Parathyroid adenoma (tissue), 2 donors: ENCODE measurements at regions not wholly inside any gene's neighbourhood (a gene's known extent, or its start where the extent isn't known, plus 50 kb on each side); places are given as distances from the start of the nearest gene placed in this dataset.

Source experiments
- H2AFZ ChIP-seq: fragments of 300-600 bp; sonication (generic); one replicate; pipeline ENCODE4 v1.7.0; 2017; ENCODE audit warnings: antibody characterized with exemption, mild to moderate bottlenecking
- H3K27ac ChIP-seq: fragments of 300-600 bp; sonication (generic); one replicate; pipeline ENCODE4 v1.7.0; 2017
- H3K27me3 ChIP-seq: fragments of 300-600 bp; sonication (generic); one replicate; pipeline ENCODE4 v1.7.0; 2017; ENCODE audit warnings: low read length; ENCODE audit not compliant: control insufficient read depth, insufficient read depth
- H3K36me3 ChIP-seq: fragments of 300-600 bp; sonication (generic); one replicate; pipeline ENCODE4 v1.7.0; 2017; ENCODE audit warnings: low read length; ENCODE audit not compliant: control insufficient read depth, insufficient read depth
- H3K4me1 ChIP-seq: fragments of 300-600 bp; sonication (generic); one replicate; pipeline ENCODE4 v1.7.0; 2017; ENCODE audit warnings: control low read depth
- H3K4me2 ChIP-seq: fragments of 300-600 bp; sonication (generic); one replicate; pipeline ENCODE4 v1.7.0; 2017; ENCODE audit warnings: low read length
- H3K4me3 ChIP-seq: fragments of 300-600 bp; sonication (generic); one replicate; pipeline ENCODE4 v1.7.0; 2017; ENCODE audit warnings: low read depth, low read length
- H3K79me2 ChIP-seq: fragments of 300-600 bp; sonication (generic); one replicate; pipeline ENCODE4 v1.7.0; 2017; ENCODE audit warnings: control low read depth
- H3K9ac ChIP-seq: fragments of 300-600 bp; sonication (generic); one replicate; pipeline ENCODE4 v1.7.0; 2017; ENCODE audit warnings: mild to moderate bottlenecking
- H3K9me3 ChIP-seq: fragments of 300-600 bp; sonication (generic); one replicate; pipeline ENCODE4 v1.7.0; 2017; ENCODE audit warnings: low read length; ENCODE audit not compliant: control insufficient read depth
- CTCF ChIP-seq: fragments of 300-600 bp; sonication (generic); IDR thresholded peaks from one replicate; pipeline ENCODE4 v1.7.0; 2017; ENCODE audit warnings: antibody characterized with exemption, mild to moderate bottlenecking
- donor health status: primary hyperparathyroidism.

GRCh38 chr15:94041746-94042145 is 189.6 kb upstream of the MCTP2 start:
- H3K9ac ChIP-seq: no peak overlapping the region
- H3K4me2 ChIP-seq: no peak overlapping the region
- no peak overlapping the region for H2AFZ ChIP-seq
- no peaks in the 10 kb centered on the region for H3K27me3 ChIP-seq
- no peaks in the 10 kb centered on the region for H3K79me2 ChIP-seq
- no peak for TF ChIP-seq CTCF
- no peak overlapping the region for H3K4me3 ChIP-seq
- no peaks in the 10 kb centered on the region for H3K4me1 ChIP-seq
- H3K36me3 ChIP-seq: no peaks in the 10 kb centered on the region
- no peaks in the 10 kb centered on the region for H3K9me3 ChIP-seq
- no peak overlapping the region for H3K27ac ChIP-seq

GRCh38 chr15:94040541-94041248 is 190.7 kb upstream of the MCTP2 start:
- Histone ChIP-seq H3K4me1 (no peaks in the 10 kb centered on the region), H3K4me2 (no peak overlapping the region), H3K79me2 (no peaks in the 10 kb centered on the region), H3K36me3 (no peaks in the 10 kb centered on the region), H3K27ac (no peak overlapping the region), H3K27me3 (no peaks in the 10 kb centered on the region), H3K9ac (no peak overlapping the region), H3K4me3 (no peak overlapping the region), H2AFZ (no peak overlapping the region), H3K9me3 (no peaks in the 10 kb centered on the region)
- no peak for TF ChIP-seq CTCF

- no peaks in the 10 kb centered on the region for H3K4me1 ChIP-seq
- H3K9me3 ChIP-seq: no peaks in the 10 kb centered on the region
- no peaks in the 10 kb centered on the region for H3K27me3 ChIP-seq
- no peak overlapping the region for H3K4me2 ChIP-seq
- H3K27ac ChIP-seq: no peak overlapping the region
- TF ChIP-seq CTCF: no peak
- no peak overlapping the region for H2AFZ ChIP-seq
- no peak overlapping the region for H3K4me3 ChIP-seq
- no peak overlapping the region for H3K9ac ChIP-seq
- H3K36me3 ChIP-seq: no peaks in the 10 kb centered on the region
- no peaks in the 10 kb centered on the region for H3K79me2 ChIP-seq
Observed at GRCh38 chr15:94036156-94036555, 195.2 kb upstream of the MCTP2 start.

- Histone ChIP-seq H3K4me1 (no peaks in the 10 kb centered on the region), H3K27ac (no peak overlapping the region), H3K9me3 (no peaks in the 10 kb centered on the region), H3K4me3 (no peak overlapping the region), H3K9ac (no peak overlapping the region), H2AFZ (no peak overlapping the region), H3K36me3 (no peaks in the 10 kb centered on the region), H3K79me2 (no peaks in the 10 kb centered on the region), H3K4me2 (no peak overlapping the region), H3K27me3 (no peaks in the 10 kb centered on the region)
- no peak for TF ChIP-seq CTCF
Observed at GRCh38 chr15:94033683-94034020, 197.7 kb upstream of the MCTP2 start.

- Histone ChIP-seq H3K36me3 (no peaks in the 10 kb centered on the region), H3K27me3 (no peaks in the 10 kb centered on the region), H2AFZ (no peak overlapping the region), H3K79me2 (no peaks in the 10 kb centered on the region), H3K9ac (no peak overlapping the region), H3K9me3 (no peaks in the 10 kb centered on the region), H3K4me1 (no peaks in the 10 kb centered on the region), H3K4me2 (no peak overlapping the region), H3K4me3 (no peak overlapping the region), H3K27ac (no peak overlapping the region)
- TF ChIP-seq CTCF: no peak
Observed at GRCh38 chr15:94033014-94033682, 198.2 kb upstream of the MCTP2 start.
